ENCODE measurements at regions not wholly inside any gene's neighbourhood (a gene's known extent, or its start where the extent isn't known, plus 50 kb on each side); places are given as distances from the start of the nearest gene placed in this dataset.

DNA sequence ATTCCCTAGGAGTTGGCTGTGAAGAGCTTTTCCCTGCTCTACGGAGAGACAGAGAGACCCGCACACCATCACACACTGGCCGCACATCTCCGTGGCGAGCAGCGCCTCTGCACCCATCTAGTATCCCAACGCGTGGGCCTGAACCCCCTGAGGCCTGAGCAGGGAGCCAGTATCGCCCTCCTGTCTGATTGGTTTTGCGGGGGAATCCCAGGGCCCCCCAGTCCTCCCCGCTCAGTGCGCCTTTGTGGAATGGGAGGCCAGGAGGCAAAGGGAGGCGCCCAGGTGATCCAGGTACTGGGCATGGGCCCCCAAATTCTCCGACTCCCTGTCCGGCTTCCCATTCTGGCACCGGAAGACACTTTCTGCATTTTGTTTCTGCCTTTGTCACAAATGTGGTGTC, 344.3 kb downstream of the GLRX3 start:
- no peak overlapping the region for H3K27ac ChIP-seq (ENCODE audit: insufficient read depth in 1 of 2, low read depth in 1 of 2, low read length in 2 of 2, poor library complexity in 1 of 2, severe bottlenecking in 2 of 2)
- H3K27me3 ChIP-seq (replicated peaks in 2 of 5; ENCODE audit: control insufficient read depth in 4 of 5, insufficient read depth in 5 of 5, low read length in 4 of 5): peaks cover 0 to 2% (median 0%) of the 10 kb centered on the region in 5 experiments
- no peak overlapping the region for H3K4me3 ChIP-seq (ENCODE audit: control insufficient read depth in 1 of 7, extremely low read depth in 1 of 7, insufficient read depth in 4 of 7, low read depth in 2 of 7, low read length in 6 of 7)
- no peaks in the 10 kb centered on the region for H3K4me1 ChIP-seq (ENCODE audit: control extremely low read depth in 1 of 4, control insufficient read depth in 4 of 4, insufficient read depth in 4 of 4, low read length in 3 of 4)
- CTCF ChIA-PET: no interaction called here
- H3K36me3 ChIP-seq (ENCODE audit: control insufficient read depth in 4 of 4, insufficient read depth in 4 of 4, low read length in 3 of 4): no peaks in the 10 kb centered on the region
- 98% methylated on average over 7 of the region's 16 CpGs for WGBS (ENCODE audit: insufficient coverage)
- H3K9me3 ChIP-seq (ENCODE audit: control extremely low read depth in 1 of 5, control insufficient read depth in 4 of 5, insufficient read depth in 2 of 5, low read depth in 1 of 5, low read length in 4 of 5): no peaks in the 10 kb centered on the region
- POLR2A ChIA-PET: no interaction called here
- no peak for DNase-seq

DNA sequence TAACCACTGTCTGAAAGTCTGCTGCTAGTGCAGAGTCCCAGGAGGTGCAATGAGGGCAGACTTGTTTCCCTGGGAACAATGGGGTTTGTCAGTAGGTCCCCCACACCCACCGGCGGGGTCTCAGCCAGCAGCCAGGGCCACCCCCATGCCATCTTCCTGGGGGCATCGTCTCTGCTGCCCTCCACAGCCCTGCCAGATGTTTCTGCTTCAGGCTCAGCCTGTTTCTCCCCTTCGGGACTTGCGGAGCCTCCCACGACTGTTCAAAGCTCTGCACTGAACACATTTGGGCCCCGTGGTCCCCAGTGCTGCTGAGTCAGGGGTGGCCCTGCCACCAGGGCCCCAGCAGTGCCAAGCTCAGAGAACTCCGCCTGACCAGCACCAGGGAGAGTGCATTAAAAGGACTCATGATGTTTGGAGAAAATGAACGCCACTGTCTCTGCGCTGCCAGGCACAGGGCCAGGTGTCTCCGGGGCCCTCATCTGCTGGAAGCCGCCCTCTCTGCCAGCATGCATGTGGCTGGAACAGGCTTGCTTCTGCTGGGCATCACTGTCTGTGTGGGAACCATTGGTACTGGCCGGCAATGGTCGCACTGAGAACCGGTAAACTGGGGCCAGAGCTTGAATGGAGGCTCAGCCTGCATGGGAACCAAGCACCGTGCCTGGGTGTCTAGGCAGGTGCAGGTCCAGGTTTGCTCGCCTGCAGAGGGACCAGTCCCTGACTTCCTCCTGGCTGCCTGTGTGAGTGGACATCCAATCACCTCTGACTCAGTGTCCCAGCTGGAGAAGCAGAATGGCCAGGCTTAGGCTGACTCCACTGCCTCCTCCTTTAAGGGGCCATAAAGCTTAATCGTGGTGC, 345.1 kb downstream of the GLRX3 start:
- no peaks in the 10 kb centered on the region for H3K9me3 ChIP-seq (ENCODE audit: control extremely low read depth in 1 of 5, control insufficient read depth in 4 of 5, insufficient read depth in 2 of 5, low read depth in 1 of 5, low read length in 4 of 5)

DNA sequence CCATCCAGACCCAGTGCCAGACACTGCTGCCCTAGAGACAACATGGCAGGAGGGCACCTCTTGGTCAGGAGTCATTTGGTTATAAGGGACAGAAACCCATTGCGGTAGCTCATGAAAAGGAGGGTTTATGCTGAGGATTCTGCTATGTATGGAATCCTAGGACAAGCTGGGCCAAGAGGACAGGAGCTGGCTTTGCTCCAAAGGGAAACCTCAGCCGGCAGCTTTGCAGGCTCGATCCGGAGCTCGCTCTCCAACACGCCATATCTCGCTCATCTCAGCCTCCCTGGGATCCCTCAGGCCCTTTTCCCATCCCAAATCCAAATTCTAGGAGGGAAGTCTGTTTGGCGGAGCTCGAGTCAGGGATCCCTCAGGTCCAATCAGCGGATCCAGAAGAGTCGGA, 345.7 kb downstream of the GLRX3 start:
- WGBS (ENCODE audit: insufficient coverage): 95% methylated on average over 11 of the region's 11 CpGs
- Histone ChIP-seq H3K4me3 (ENCODE audit: control insufficient read depth in 1 of 7, extremely low read depth in 1 of 7, insufficient read depth in 4 of 7, low read depth in 2 of 7, low read length in 6 of 7) (no peak overlapping the region), H3K9me3 (ENCODE audit: control extremely low read depth in 1 of 5, control insufficient read depth in 4 of 5, insufficient read depth in 2 of 5, low read depth in 1 of 5, low read length in 4 of 5) (no peaks in the 10 kb centered on the region), H3K27ac (ENCODE audit: insufficient read depth in 1 of 2, low read depth in 1 of 2, low read length in 2 of 2, poor library complexity in 1 of 2, severe bottlenecking in 2 of 2) (no peak overlapping the region), H3K27me3 (replicated peaks in 2 of 5; ENCODE audit: control insufficient read depth in 4 of 5, insufficient read depth in 5 of 5, low read length in 4 of 5) (peaks cover 0 to 2% (median 0%) of the 10 kb centered on the region in 5 experiments), H3K4me1 (ENCODE audit: control extremely low read depth in 1 of 4, control insufficient read depth in 4 of 4, insufficient read depth in 4 of 4, low read length in 3 of 4) (no peaks in the 10 kb centered on the region), H3K36me3 (ENCODE audit: control insufficient read depth in 4 of 4, insufficient read depth in 4 of 4, low read length in 3 of 4) (no peaks in the 10 kb centered on the region)
- no peak for DNase-seq
- ChIA-PET CTCF (no interaction called here), POLR2A (no interaction called here)

More for the DNA sequence above, 345.1 kb downstream of the GLRX3 start:
- H3K27ac ChIP-seq (ENCODE audit: insufficient read depth in 1 of 2, low read depth in 1 of 2, low read length in 2 of 2, poor library complexity in 1 of 2, severe bottlenecking in 2 of 2): no peak overlapping the region
- 86% methylated on average over 17 of the region's 18 CpGs for WGBS (ENCODE audit: insufficient coverage)
- POLR2A ChIA-PET: no interaction called here
- no peak for DNase-seq
- peaks cover 0 to 2% (median 0%) of the 10 kb centered on the region in 5 experiments for H3K27me3 ChIP-seq (replicated peaks in 2 of 5; ENCODE audit: control insufficient read depth in 4 of 5, insufficient read depth in 5 of 5, low read length in 4 of 5)
- no peaks in the 10 kb centered on the region for H3K4me1 ChIP-seq (ENCODE audit: control extremely low read depth in 1 of 4, control insufficient read depth in 4 of 4, insufficient read depth in 4 of 4, low read length in 3 of 4)
- CTCF ChIA-PET: no interaction called here
- H3K36me3 ChIP-seq (ENCODE audit: control insufficient read depth in 4 of 4, insufficient read depth in 4 of 4, low read length in 3 of 4): no peaks in the 10 kb centered on the region
- H3K4me3 ChIP-seq (ENCODE audit: control insufficient read depth in 1 of 7, extremely low read depth in 1 of 7, insufficient read depth in 4 of 7, low read depth in 2 of 7, low read length in 6 of 7): no peak overlapping the region

DNA sequence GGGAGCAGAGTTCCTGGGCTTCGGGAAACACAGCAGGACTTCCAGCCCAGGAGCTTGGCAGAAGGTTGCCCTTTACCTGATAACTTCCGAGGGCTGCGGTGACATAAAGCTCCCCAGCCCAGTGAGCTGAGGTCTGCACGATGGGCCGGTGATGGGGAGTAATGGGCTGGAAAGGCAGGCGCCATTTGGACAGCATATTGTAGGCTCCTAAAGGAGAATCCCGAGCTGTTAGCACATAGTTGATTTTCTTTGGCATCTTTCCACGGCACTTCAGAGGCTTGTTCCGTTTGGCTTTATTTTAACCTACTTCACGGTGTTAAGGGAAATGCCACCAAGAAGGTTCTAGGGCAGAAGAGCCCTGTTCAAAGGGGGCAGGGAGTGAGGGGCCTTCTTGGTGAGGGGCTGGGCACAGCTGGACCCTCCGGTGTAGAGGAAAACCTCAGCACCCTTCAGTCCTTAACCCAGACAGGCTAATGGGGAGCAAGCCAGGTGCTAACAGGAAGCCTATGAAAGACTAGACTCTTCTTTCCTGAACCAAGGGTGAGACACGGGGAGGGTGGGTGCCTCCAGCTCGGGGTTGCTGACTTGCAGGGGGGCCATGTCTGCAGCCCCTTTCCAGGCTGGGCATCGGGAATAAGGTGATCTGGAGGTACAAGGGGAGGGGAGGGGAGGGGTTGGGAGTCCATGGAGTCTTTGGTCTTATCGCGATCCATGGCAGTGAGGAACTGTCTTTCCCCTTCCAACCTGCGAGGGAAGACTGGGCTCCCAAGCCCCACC, 347.7 kb downstream of the GLRX3 start:
- H3K36me3 ChIP-seq (ENCODE audit: control insufficient read depth in 4 of 4, insufficient read depth in 4 of 4, low read length in 3 of 4): no peaks in the 10 kb centered on the region
- WGBS (ENCODE audit: insufficient coverage): 84% methylated on average over 15 of the region's 17 CpGs
- no peaks in the 10 kb centered on the region for H3K9me3 ChIP-seq (ENCODE audit: control extremely low read depth in 1 of 5, control insufficient read depth in 4 of 5, insufficient read depth in 2 of 5, low read depth in 1 of 5, low read length in 4 of 5)
- DNase-seq: no peak
- H3K27me3 ChIP-seq (replicated peaks in 2 of 5; ENCODE audit: control insufficient read depth in 4 of 5, insufficient read depth in 5 of 5, low read length in 4 of 5): peaks cover 0 to 2% (median 0%) of the 10 kb centered on the region in 5 experiments
- no peaks in the 10 kb centered on the region for H3K4me1 ChIP-seq (ENCODE audit: control extremely low read depth in 1 of 4, control insufficient read depth in 4 of 4, insufficient read depth in 4 of 4, low read length in 3 of 4)
- no peak overlapping the region for H3K27ac ChIP-seq (ENCODE audit: insufficient read depth in 1 of 2, low read depth in 1 of 2, low read length in 2 of 2, poor library complexity in 1 of 2, severe bottlenecking in 2 of 2)
- ChIA-PET POLR2A (no interaction called here), CTCF (no interaction called here)
- H3K4me3 ChIP-seq (ENCODE audit: control insufficient read depth in 1 of 7, extremely low read depth in 1 of 7, insufficient read depth in 4 of 7, low read depth in 2 of 7, low read length in 6 of 7): no peak overlapping the region

DNA sequence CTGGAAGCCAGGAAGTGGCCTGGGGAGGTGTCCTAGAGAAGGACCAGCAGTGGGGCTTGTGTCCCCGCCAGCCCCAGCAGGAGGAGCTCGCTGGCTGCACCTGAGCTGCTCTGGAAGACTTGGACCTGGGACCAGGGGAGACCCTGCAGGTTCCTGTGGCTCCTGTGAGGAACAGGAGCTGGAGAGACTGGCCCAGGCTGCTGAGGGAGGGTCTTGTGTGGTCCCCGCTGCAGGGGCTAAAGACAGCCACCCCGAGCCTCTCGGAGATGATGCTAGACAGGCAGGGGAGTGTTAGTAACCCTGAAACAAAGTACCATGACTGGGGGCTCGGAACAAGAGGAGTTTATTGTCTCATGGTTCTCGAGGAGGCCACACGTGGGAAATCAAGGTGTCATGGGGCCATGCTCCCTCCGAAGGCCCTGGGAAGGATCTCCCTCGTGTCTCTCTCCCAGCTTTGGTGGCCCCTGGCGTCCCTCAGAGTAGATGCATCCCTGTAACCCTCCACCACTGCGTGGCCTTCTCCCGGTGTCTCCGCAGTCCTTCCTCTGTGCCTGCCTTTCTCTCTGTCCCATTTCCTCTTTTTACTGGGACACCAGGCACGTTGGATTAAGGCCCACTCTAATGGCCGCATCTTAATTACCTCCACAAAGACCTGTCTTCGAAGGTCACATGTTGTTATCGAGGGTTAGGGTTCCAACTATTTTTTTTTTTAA, 348.4 kb downstream of the GLRX3 start:
- H3K9me3 ChIP-seq (ENCODE audit: control extremely low read depth in 1 of 5, control insufficient read depth in 4 of 5, insufficient read depth in 2 of 5, low read depth in 1 of 5, low read length in 4 of 5): no peaks in the 10 kb centered on the region
- no peak for DNase-seq
- peaks cover 0 to 2% (median 0%) of the 10 kb centered on the region in 5 experiments for H3K27me3 ChIP-seq (replicated peaks in 2 of 5; ENCODE audit: control insufficient read depth in 4 of 5, insufficient read depth in 5 of 5, low read length in 4 of 5)
- CTCF ChIA-PET: no interaction called here
- WGBS (ENCODE audit: insufficient coverage): 87% methylated on average over 18 of the region's 18 CpGs
- no peak overlapping the region for H3K4me3 ChIP-seq (ENCODE audit: control insufficient read depth in 1 of 7, extremely low read depth in 1 of 7, insufficient read depth in 4 of 7, low read depth in 2 of 7, low read length in 6 of 7)
- H3K4me1 ChIP-seq (ENCODE audit: control extremely low read depth in 1 of 4, control insufficient read depth in 4 of 4, insufficient read depth in 4 of 4, low read length in 3 of 4): no peaks in the 10 kb centered on the region
- no peak overlapping the region for H3K27ac ChIP-seq (ENCODE audit: insufficient read depth in 1 of 2, low read depth in 1 of 2, low read length in 2 of 2, poor library complexity in 1 of 2, severe bottlenecking in 2 of 2)
- H3K36me3 ChIP-seq (ENCODE audit: control insufficient read depth in 4 of 4, insufficient read depth in 4 of 4, low read length in 3 of 4): no peaks in the 10 kb centered on the region
- POLR2A ChIA-PET: no interaction called here

DNA sequence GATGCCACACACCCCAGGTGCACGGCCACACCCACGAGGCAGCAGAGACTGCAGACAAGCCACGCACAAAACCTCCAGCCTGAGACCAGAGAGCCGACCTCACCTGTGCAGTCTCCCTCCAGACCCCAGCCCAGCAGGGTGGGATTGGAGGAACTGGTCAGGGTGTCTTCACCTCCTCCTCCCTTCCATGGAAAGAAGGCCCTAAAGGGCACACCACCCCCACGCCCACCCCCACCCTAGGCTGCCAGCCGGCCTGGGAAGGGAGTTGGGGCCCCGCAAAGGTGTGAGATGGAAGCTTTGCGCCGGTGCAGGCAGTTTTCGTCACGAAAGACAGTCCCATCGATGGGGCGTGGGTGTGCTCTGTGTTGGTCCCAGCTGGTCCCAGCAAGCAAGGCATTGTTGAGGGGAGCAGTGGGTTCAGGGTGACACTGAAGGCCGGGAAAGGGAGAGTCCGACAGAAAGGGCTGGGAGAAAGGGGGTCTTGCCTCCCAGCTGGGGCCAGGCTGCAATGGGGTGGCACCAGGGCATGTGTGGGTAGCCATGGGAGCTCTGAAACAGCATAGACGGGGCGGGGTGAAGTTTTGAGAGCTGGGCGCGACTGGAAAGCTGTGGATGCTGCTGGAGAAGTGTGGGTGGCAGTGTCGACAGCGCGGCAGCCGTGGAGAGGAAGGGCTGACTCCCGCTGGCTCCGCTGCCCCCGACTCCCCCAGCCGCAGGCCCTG, 349.2 kb downstream of the GLRX3 start:
- H3K27ac ChIP-seq (ENCODE audit: insufficient read depth in 1 of 2, low read depth in 1 of 2, low read length in 2 of 2, poor library complexity in 1 of 2, severe bottlenecking in 2 of 2): no peak overlapping the region
- ChIA-PET POLR2A (no interaction called here), CTCF (no interaction called here)
- H3K27me3 ChIP-seq (replicated peaks in 2 of 5; ENCODE audit: control insufficient read depth in 4 of 5, insufficient read depth in 5 of 5, low read length in 4 of 5): no peaks in the 10 kb centered on the region
- no peaks in the 10 kb centered on the region for H3K4me1 ChIP-seq (ENCODE audit: control extremely low read depth in 1 of 4, control insufficient read depth in 4 of 4, insufficient read depth in 4 of 4, low read length in 3 of 4)
- no peak for DNase-seq
- WGBS (ENCODE audit: insufficient coverage): 87% methylated on average over 20 of the region's 27 CpGs
- H3K36me3 ChIP-seq (ENCODE audit: control insufficient read depth in 4 of 4, insufficient read depth in 4 of 4, low read length in 3 of 4): no peaks in the 10 kb centered on the region
- H3K9me3 ChIP-seq (ENCODE audit: control extremely low read depth in 1 of 5, control insufficient read depth in 4 of 5, insufficient read depth in 2 of 5, low read depth in 1 of 5, low read length in 4 of 5): no peaks in the 10 kb centered on the region
- H3K4me3 ChIP-seq (ENCODE audit: control insufficient read depth in 1 of 7, extremely low read depth in 1 of 7, insufficient read depth in 4 of 7, low read depth in 2 of 7, low read length in 6 of 7): no peak overlapping the region
